ENCODE measurements at regions not wholly inside any gene's neighbourhood (a gene's known extent, or its start where the extent isn't known, plus 50 kb on each side); places are given as distances from the start of the nearest gene placed in this dataset.

GRCh38 chr18:25725501-25725900 is 364.9 kb downstream of the SS18 start:
- no peak for FAIRE-seq
- POLR2A ChIA-PET = no interaction called here
- peaks cover 0 to 2% of the 10 kb centered on the region in 2 experiments for H3K27me3 ChIP-seq (ENCODE audit: control insufficient read depth in 2 of 2, insufficient read depth in 2 of 2, low read length in 2 of 2)
- no TSS peak for BruUV-seq (replicated peaks)
- no peaks in the 10 kb centered on the region for H3K4me1 ChIP-seq (ENCODE audit: control insufficient read depth, extremely low read depth, insufficient read depth, low read length)
- no peaks in the 10 kb centered on the region for H3K36me3 ChIP-seq (ENCODE audit: control insufficient read depth in 2 of 2, extremely low read depth in 1 of 2, insufficient read depth in 2 of 2, low read length in 2 of 2)
- no peaks in the 10 kb centered on the region for H4K20me1 ChIP-seq (replicated peaks; ENCODE audit: control insufficient read depth, extremely low read depth, insufficient read depth, low read length)
- H3K27ac ChIP-seq (ENCODE audit: insufficient read depth, low read depth, low read length) = no peak overlapping the region
- no peak overlapping the region for H2AFZ ChIP-seq (ENCODE audit: low read depth, low read length)
- intact Hi-C loops (cut with micrococcal nuclease) = no loop called here
- no peaks in the 10 kb centered on the region for H3K79me2 ChIP-seq (ENCODE audit: control insufficient read depth, insufficient read depth, low read length)
- CTCF ChIA-PET = no interaction called here
- no peak overlapping the region for H3K4me3 ChIP-seq (replicated peaks in 1 of 3; ENCODE audit: insufficient read depth in 1 of 3, low read depth in 1 of 3, low read length in 3 of 3)
- H3K9ac ChIP-seq (replicated peaks; ENCODE audit: extremely low read depth, insufficient read depth, low read length) = no peak overlapping the region
- DNase-seq (ENCODE audit: low read depth, low spot score) = no peak
- no peaks in the 10 kb centered on the region for H3K9me1 ChIP-seq (replicated peaks; ENCODE audit: control insufficient read depth, extremely low read depth, insufficient read depth, low read length)
- H3K4me2 ChIP-seq (ENCODE audit: insufficient read depth, low read length) = no peak overlapping the region
- dilution Hi-C loops (cut with MboI; ENCODE audit: extremely low pct_ligation_motif_present, low sequenced_read_pairs) = no loop called here
- TF ChIP-seq FOS (IDR thresholded peaks at IDR 0.05; ENCODE audit: borderline replicate concordance, insufficient read depth, low read length) (no peak), EZH2 (IDR thresholded peaks at IDR 0.05; ENCODE audit: borderline replicate concordance, low read depth, low read length, severe bottlenecking) (no peak), MYC (IDR thresholded peaks at IDR 0.05; ENCODE audit: low read depth, low read length) (no peak), GATA2 (IDR thresholded peaks at IDR 0.05; ENCODE audit: insufficient read depth, insufficient read length, low read depth, low read length) (no peak), POLR2AphosphoS5 (IDR thresholded peaks at IDR 0.05; ENCODE audit: insufficient read depth, low read depth, low read length) (no peak), JUN (IDR thresholded peaks at IDR 0.05; ENCODE audit: borderline replicate concordance, insufficient read depth, insufficient read length, low read depth) (no peak), MAX (IDR thresholded peaks at IDR 0.05; ENCODE audit: insufficient read depth, insufficient read length) (no peak), POLR2A (IDR thresholded peaks at IDR 0.05; ENCODE audit: low read depth, low read length) (no peak)
- TF ChIP-seq, protein P1, sequence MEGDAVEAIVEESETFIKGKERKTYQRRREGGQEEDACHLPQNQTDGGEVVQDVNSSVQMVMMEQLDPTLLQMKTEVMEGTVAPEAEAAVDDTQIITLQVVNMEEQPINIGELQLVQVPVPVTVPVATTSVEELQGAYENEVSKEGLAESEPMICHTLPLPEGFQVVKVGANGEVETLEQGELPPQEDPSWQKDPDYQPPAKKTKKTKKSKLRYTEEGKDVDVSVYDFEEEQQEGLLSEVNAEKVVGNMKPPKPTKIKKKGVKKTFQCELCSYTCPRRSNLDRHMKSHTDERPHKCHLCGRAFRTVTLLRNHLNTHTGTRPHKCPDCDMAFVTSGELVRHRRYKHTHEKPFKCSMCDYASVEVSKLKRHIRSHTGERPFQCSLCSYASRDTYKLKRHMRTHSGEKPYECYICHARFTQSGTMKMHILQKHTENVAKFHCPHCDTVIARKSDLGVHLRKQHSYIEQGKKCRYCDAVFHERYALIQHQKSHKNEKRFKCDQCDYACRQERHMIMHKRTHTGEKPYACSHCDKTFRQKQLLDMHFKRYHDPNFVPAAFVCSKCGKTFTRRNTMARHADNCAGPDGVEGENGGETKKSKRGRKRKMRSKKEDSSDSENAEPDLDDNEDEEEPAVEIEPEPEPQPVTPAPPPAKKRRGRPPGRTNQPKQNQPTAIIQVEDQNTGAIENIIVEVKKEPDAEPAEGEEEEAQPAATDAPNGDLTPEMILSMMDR (IDR thresholded peaks at IDR 0.05; ENCODE audit: extremely low read depth in 1 of 2, insufficient read depth in 1 of 2, low read depth in 1 of 2, low read length in 2 of 2) = no peak
- no peaks in the 10 kb centered on the region for H3K9me3 ChIP-seq (replicated peaks; ENCODE audit: control insufficient read depth, insufficient read depth, low read length)
